Epithelial cell of esophagus (primary cell): ENCODE measurements at regions not wholly inside any gene's neighbourhood (a gene's known extent, or its start where the extent isn't known, plus 50 kb on each side); places are given as distances from the start of the nearest gene placed in this dataset.

Experiments used
- DNase-seq: peaks from one replicate; pipeline ENCODE4 v3.0.0; 2010; ENCODE audit warnings: low read depth
- H3K4me3 ChIP-seq: 2 replicates; pipeline ENCODE4 v1.5.1; 2011; ENCODE audit warnings: mild to moderate bottlenecking, low read length, control low read depth
- CTCF ChIP-seq: IDR thresholded peaks from 2 replicates; pipeline ENCODE4 v1.5.1; 2011; ENCODE audit warnings: low read depth, mild to moderate bottlenecking, low read length, control low read depth, inconsistent platforms; ENCODE audit not compliant: insufficient read depth; ENCODE audit errors: missing control alignments

GRCh38 chr7:156473476-156474240 is 166.9 kb upstream of the RNF32 start:
- peak; percentile 70 for TF ChIP-seq CTCF
- no peak overlapping the region for H3K4me3 ChIP-seq
- DNase-seq: peak; percentile 38

DNA sequence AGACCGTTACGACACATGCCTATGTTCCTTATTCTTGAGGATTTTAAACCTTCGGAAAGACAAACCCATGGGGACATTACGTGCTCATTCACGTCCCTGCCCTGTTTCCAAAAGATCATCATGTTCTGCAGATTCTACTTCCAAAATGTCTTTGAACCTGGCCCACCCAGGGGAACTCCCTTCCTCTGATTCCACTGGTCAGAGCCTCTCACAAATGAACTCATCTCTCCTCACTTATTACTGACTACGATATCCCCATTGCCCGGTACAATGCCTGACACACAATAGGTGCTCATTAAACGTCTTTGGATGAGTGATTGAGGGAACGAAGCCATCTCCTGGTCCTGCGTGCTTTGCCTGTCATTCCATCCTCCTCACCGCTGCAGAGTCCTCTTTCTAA is 168.3 kb upstream of the RNF32 start:
- no peak for DNase-seq
- H3K4me3 ChIP-seq: no peak overlapping the region
- no peak for TF ChIP-seq CTCF

- H3K4me3 ChIP-seq: no peak overlapping the region
- DNase-seq: no peak
- no peak for TF ChIP-seq CTCF
Measured at GRCh38 chr7:156470399-156471320, 169.9 kb upstream of the RNF32 start.

GRCh38 chr7:156466955-156467625 is 173.5 kb upstream of the RNF32 start:
- no peak for TF ChIP-seq CTCF
- no peak overlapping the region for H3K4me3 ChIP-seq
- no peak for DNase-seq

- no peak for DNase-seq
- TF ChIP-seq CTCF: no peak
- no peak overlapping the region for H3K4me3 ChIP-seq
Measured at GRCh38 chr7:156466272-156466671, 174.3 kb upstream of the RNF32 start.

DNA sequence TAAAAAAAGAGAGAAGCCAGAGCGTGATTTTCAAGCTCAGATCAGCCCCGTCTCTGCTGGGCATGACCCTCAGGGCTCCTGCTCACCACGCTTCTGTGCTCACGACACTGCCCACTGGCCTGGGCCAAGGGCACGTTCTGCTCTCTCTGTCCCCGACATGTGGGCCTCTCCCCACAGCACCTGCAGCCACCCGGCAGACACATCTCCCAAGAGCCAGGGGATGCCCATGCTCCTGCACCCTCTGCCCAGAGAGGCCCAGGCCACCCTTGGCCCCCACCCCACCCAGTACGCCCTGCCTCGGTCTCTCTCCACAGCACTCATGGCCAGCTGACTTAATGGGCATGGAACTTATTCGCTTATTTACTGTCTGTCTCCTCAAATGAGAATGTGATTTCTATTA is 175.4 kb upstream of the RNF32 start:
- no peak for TF ChIP-seq CTCF
- no peak overlapping the region for H3K4me3 ChIP-seq
- no peak for DNase-seq
